Upper lobe of left lung (tissue), 4 donors: ENCODE measurements at regions not wholly inside any gene's neighbourhood (a gene's known extent, or its start where the extent isn't known, plus 50 kb on each side); places are given as distances from the start of the nearest gene placed in this dataset.

Experiments
- POLR2A ChIP-seq, 4 donors: fragments of 450-650 bp; IDR thresholded peaks; one replicate each; pipeline ENCODE4 v1.5.1; 2016 to 2017; ENCODE audit warnings: antibody characterized with exemption in 4 of 4, mild to moderate bottlenecking in 2 of 4
- POLR2AphosphoS5 ChIP-seq, 2 donors: sonication (generic); formaldehyde crosslinking; IDR thresholded peaks; one replicate each; pipeline ENCODE4 v1.5.1; 2017; ENCODE audit warnings: antibody characterized with exemption in 2 of 2
- TF ChIP-seq, protein P1 (sequence below), 6 experiments: fragments of 450-650 bp in 4 of 6; fragments of 200-600 bp in 2 of 6; sonication (generic) in 2 of 6; IDR thresholded peaks; one replicate each; pipeline ENCODE4 v1.5.1; 2016 to 2019; ENCODE audit warnings: antibody characterized with exemption in 6 of 6

DNA sequence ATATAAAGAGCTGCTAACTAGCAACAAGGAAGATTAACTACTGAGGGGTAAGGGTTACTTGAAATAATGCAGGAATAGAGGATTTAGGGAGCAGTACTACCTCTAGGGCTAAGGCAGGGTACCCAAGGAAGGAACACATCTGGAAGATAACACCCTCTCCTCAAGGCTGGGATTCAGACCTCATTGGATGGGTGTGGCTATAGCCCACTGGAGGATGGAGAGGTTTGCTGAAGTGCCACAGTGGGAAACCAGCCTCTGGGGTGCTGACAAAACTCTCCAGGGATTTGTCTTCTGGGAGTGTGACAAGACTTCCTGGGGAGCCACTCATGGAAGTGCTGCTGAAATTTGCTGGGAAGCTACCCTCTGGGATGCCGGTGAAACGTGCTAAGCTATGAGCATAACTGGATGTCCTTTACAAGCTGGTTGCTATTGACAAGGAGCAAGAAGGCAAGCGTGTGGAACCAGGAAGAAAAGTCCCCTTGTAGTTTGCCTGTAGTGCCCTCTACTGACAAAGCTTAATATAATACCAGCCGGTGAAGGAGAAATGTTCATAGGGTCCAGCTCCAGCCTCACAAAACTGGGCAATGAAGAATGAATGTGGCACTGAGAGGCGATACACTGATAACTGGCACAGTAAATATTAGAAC, 122.8 kb upstream of the USP24 start:
- TF ChIP-seq, protein P1, sequence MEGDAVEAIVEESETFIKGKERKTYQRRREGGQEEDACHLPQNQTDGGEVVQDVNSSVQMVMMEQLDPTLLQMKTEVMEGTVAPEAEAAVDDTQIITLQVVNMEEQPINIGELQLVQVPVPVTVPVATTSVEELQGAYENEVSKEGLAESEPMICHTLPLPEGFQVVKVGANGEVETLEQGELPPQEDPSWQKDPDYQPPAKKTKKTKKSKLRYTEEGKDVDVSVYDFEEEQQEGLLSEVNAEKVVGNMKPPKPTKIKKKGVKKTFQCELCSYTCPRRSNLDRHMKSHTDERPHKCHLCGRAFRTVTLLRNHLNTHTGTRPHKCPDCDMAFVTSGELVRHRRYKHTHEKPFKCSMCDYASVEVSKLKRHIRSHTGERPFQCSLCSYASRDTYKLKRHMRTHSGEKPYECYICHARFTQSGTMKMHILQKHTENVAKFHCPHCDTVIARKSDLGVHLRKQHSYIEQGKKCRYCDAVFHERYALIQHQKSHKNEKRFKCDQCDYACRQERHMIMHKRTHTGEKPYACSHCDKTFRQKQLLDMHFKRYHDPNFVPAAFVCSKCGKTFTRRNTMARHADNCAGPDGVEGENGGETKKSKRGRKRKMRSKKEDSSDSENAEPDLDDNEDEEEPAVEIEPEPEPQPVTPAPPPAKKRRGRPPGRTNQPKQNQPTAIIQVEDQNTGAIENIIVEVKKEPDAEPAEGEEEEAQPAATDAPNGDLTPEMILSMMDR (IDR thresholded peaks at IDR 0.05) = peak in 5 of 6 experiments; percentile 21 to 46 (median 39)
- no peak for TF ChIP-seq POLR2A (IDR thresholded peaks at IDR 0.05)
- no peak for TF ChIP-seq POLR2AphosphoS5 (IDR thresholded peaks at IDR 0.05)
